K562 (cell line): ENCODE measurements at regions not wholly inside any gene's neighbourhood (a gene's known extent, or its start where the extent isn't known, plus 50 kb on each side); places are given as distances from the start of the nearest gene placed in this dataset.

Experiments
- CC2D1A ChIP-seq: fragments of 450-650 bp; IDR thresholded peaks from 2 replicates; pipeline ENCODE4 v1.6.1; 2017; ENCODE audit warnings: mild to moderate bottlenecking
- KDM4B ChIP-seq, 2 experiments: fragments of 450-650 bp in 1 of 2; sonication (generic) in 1 of 2; IDR thresholded peaks; 2 replicates each; pipeline ENCODE4 v1.6.1; 2016 to 2017; ENCODE audit warnings: borderline replicate concordance in 2 of 2, antibody characterized with exemption in 1 of 2, low read depth in 1 of 2, mild to moderate bottlenecking in 1 of 2
- MAFG ChIP-seq: fragments of 450-650 bp; conservative IDR thresholded peaks from 2 replicates; pipeline ENCODE4 v1.6.1; 2016; ENCODE audit warnings: missing genetic modification characterization, missing compliant biosample characterization
- SNAPC5 ChIP-seq: fragments of 250-450 bp; sonication (Bioruptor Pico); IDR thresholded peaks from 2 replicates; pipeline ENCODE4 v1.8.0; 2021; ENCODE audit warnings: moderate library complexity, mild to moderate bottlenecking, inconsistent platforms
- TF ChIP-seq, protein P1 (sequence below): fragments of 250-450 bp; sonication (Bioruptor Pico); IDR thresholded peaks from 2 replicates; pipeline ENCODE4 v1.4.0; 2020; ENCODE audit warnings: borderline replicate concordance
- TF ChIP-seq, protein P2 (sequence below), 2 experiments: fragments of 450-650 bp in 1 of 2; sonication (generic) in 1 of 2; formaldehyde crosslinking in 1 of 2; IDR thresholded peaks; 2 replicates each; pipeline versions ENCODE4 v1.7.1 to v1.9.0; 2016 to 2022; ENCODE audit warnings: inconsistent platforms in 1 of 2, mild to moderate bottlenecking in 1 of 2, missing genetic modification reagents in 1 of 2
- TF ChIP-seq, protein P3 (sequence below): fragments of 250-450 bp; sonication (Bioruptor Pico); IDR thresholded peaks from 2 replicates; pipeline ENCODE4 v1.5.0; 2021

GRCh38 chr6:82571455-82571854 lies 207.8 kb downstream of the TPBG start (continued):
- TF ChIP-seq, protein P1, sequence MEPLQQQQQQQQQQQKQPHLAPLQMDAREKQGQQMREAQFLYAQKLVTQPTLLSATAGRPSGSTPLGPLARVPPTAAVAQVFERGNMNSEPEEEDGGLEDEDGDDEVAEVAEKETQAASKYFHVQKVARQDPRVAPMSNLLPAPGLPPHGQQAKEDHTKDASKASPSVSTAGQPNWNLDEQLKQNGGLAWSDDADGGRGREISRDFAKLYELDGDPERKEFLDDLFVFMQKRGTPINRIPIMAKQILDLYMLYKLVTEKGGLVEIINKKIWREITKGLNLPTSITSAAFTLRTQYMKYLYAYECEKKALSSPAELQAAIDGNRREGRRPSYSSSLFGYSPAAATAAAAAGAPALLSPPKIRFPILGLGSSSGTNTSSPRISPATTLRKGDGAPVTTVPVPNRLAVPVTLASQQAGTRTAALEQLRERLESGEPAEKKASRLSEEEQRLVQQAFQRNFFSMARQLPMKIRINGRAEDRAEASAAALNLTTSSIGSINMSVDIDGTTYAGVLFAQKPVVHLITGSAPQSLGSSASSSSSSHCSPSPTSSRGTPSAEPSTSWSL (CRISPR knock-in tag): no peak
- TF ChIP-seq, protein P2, sequence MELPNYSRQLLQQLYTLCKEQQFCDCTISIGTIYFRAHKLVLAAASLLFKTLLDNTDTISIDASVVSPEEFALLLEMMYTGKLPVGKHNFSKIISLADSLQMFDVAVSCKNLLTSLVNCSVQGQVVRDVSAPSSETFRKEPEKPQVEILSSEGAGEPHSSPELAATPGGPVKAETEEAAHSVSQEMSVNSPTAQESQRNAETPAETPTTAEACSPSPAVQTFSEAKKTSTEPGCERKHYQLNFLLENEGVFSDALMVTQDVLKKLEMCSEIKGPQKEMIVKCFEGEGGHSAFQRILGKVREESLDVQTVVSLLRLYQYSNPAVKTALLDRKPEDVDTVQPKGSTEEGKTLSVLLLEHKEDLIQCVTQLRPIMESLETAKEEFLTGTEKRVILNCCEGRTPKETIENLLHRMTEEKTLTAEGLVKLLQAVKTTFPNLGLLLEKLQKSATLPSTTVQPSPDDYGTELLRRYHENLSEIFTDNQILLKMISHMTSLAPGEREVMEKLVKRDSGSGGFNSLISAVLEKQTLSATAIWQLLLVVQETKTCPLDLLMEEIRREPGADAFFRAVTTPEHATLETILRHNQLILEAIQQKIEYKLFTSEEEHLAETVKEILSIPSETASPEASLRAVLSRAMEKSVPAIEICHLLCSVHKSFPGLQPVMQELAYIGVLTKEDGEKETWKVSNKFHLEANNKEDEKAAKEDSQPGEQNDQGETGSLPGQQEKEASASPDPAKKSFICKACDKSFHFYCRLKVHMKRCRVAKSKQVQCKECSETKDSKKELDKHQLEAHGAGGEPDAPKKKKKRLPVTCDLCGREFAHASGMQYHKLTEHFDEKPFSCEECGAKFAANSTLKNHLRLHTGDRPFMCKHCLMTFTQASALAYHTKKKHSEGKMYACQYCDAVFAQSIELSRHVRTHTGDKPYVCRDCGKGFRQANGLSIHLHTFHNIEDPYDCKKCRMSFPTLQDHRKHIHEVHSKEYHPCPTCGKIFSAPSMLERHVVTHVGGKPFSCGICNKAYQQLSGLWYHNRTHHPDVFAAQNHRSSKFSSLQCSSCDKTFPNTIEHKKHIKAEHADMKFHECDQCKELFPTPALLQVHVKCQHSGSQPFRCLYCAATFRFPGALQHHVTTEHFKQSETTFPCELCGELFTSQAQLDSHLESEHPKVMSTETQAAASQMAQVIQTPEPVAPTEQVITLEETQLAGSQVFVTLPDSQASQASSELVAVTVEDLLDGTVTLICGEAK (IDR thresholded peaks at IDR 0.05): no peak
- TF ChIP-seq, protein P2 (CRISPR knock-in tag; IDR thresholded peaks at IDR 0.05): no peak
- TF ChIP-seq SNAPC5 (CRISPR knock-in tag) (no peak), MAFG (tag) (no peak), KDM4B (IDR thresholded peaks at IDR 0.05; ENCODE audit: borderline replicate concordance in 2 of 2, low read depth in 1 of 2) (no peak), CC2D1A (no peak)
- TF ChIP-seq, protein P3, sequence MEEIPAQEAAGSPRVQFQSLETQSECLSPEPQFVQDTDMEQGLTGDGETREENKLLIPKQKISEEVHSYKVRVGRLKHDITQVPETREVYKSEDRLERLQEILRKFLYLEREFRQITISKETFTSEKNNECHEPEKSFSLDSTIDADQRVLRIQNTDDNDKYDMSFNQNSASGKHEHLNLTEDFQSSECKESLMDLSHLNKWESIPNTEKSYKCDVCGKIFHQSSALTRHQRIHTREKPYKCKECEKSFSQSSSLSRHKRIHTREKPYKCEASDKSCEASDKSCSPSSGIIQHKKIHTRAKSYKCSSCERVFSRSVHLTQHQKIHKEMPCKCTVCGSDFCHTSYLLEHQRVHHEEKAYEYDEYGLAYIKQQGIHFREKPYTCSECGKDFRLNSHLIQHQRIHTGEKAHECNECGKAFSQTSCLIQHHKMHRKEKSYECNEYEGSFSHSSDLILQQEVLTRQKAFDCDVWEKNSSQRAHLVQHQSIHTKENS (CRISPR knock-in tag): no peak
